GM12892 (cell line): ENCODE measurements at regions not wholly inside any gene's neighbourhood (a gene's known extent, or its start where the extent isn't known, plus 50 kb on each side); places are given as distances from the start of the nearest gene placed in this dataset.

Experiments used
- POLR2A ChIP-seq: IDR thresholded peaks from 2 replicates; pipeline ENCODE4 v1.6.1; 2011; ENCODE audit warnings: low read depth, low read length, control low read depth
- POLR2AphosphoS5 ChIP-seq: IDR thresholded peaks from 2 replicates; pipeline ENCODE4 v1.6.1; 2011; ENCODE audit warnings: low read depth, low read length, control low read depth

- TF ChIP-seq POLR2A (no peak), POLR2AphosphoS5 (no peak)
Observed at GRCh38 chr1:164953098-164953497, 394.1 kb downstream of the PBX1 start.
